Endothelial cell (in vitro differentiated cells): ENCODE measurements at regions not wholly inside any gene's neighbourhood (a gene's known extent, or its start where the extent isn't known, plus 50 kb on each side); places are given as distances from the start of the nearest gene placed in this dataset.

Source experiments
- DNase-seq: peaks from one replicate; pipeline ENCODE4 v3.0.0; 2021; ENCODE audit warnings: low spot score
- H3K27ac Mint-ChIP-seq: one replicate; pipeline ENCODE4 v1.8.0; 2021; ENCODE audit warnings: mixed read lengths, inconsistent platforms; ENCODE audit not compliant: unreplicated experiment
- H3K27me3 Mint-ChIP-seq: one replicate; pipeline ENCODE4 v1.8.0; 2021; ENCODE audit warnings: mild to moderate bottlenecking, moderate library complexity, mixed read lengths, inconsistent platforms; ENCODE audit not compliant: unreplicated experiment
- H3K36me3 Mint-ChIP-seq: one replicate; pipeline ENCODE4 v1.8.0; 2021; ENCODE audit warnings: mild to moderate bottlenecking, low read depth, mixed read lengths, inconsistent platforms; ENCODE audit not compliant: unreplicated experiment
- H3K4me1 Mint-ChIP-seq: one replicate; pipeline ENCODE4 v1.8.0; 2021; ENCODE audit warnings: mild to moderate bottlenecking, mixed read lengths, inconsistent platforms; ENCODE audit not compliant: unreplicated experiment
- H3K4me3 Mint-ChIP-seq: one replicate; pipeline ENCODE4 v1.8.0; 2021; ENCODE audit warnings: mild to moderate bottlenecking, mixed read lengths, inconsistent platforms; ENCODE audit not compliant: unreplicated experiment
- H3K9me3 Mint-ChIP-seq: one replicate; pipeline ENCODE4 v1.8.0; 2021; ENCODE audit warnings: mixed read lengths, inconsistent platforms; ENCODE audit not compliant: unreplicated experiment
- TF ChIP-seq, protein P1 (sequence below): fragments of 200-600 bp; sonication (generic); IDR thresholded peaks from one replicate; pipeline ENCODE4 v1.5.0; 2021; ENCODE audit warnings: antibody characterized with exemption; ENCODE audit not compliant: unreplicated experiment

DNA sequence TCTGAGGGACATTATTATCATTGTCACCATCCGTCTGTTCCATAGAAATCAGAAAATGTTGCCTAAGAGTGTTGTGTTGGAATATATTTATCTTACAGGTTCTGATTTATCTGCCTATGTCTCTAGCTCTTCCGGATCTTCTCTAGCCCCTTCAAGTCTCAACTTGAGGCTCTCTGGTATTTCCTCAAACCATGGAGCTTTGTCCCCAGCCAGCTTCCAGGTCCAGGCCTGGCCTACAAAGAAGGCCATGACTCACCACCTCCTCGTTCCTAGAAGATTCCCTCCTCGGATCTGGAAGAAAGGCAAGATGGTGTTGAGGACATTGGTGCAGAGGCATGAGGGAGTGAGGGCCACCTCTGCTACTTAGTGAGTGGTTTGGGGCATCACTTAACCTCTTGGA lies 122.1 kb upstream of the TRIB2 start:
- Mint-ChIP-seq H3K4me3 (no peak overlapping the region), H3K27ac (no peak overlapping the region), H3K36me3 (no peaks in the 10 kb centered on the region), H3K4me1 (peaks cover 11% of the 10 kb centered on the region), H3K9me3 (no peaks in the 10 kb centered on the region), H3K27me3 (peaks cover 5% of the 10 kb centered on the region)
- TF ChIP-seq, protein P1, sequence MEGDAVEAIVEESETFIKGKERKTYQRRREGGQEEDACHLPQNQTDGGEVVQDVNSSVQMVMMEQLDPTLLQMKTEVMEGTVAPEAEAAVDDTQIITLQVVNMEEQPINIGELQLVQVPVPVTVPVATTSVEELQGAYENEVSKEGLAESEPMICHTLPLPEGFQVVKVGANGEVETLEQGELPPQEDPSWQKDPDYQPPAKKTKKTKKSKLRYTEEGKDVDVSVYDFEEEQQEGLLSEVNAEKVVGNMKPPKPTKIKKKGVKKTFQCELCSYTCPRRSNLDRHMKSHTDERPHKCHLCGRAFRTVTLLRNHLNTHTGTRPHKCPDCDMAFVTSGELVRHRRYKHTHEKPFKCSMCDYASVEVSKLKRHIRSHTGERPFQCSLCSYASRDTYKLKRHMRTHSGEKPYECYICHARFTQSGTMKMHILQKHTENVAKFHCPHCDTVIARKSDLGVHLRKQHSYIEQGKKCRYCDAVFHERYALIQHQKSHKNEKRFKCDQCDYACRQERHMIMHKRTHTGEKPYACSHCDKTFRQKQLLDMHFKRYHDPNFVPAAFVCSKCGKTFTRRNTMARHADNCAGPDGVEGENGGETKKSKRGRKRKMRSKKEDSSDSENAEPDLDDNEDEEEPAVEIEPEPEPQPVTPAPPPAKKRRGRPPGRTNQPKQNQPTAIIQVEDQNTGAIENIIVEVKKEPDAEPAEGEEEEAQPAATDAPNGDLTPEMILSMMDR: no peak
- DNase-seq: no peak

DNA sequence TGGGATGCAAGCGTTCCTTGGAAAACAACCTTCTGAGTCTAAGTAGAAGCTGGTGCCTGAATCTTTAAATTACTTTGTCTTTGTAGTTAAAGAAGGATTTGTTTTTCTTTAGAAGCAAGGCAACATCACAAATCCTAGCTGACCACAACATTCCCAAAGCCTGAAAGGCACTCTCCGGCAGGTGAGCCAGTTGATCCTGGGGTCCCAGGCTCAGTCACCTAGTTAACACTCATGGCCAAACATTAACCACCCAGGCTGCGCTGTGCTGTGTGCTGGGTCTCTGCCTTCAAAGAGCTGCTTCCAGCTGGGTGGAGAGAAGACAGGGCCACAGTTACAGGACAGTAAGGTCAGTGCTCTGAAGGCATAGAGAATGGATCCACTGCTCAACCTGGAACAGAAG lies 120.0 kb upstream of the TRIB2 start:
- Mint-ChIP-seq H3K4me1 (peaks cover 11% of the 10 kb centered on the region), H3K36me3 (no peaks in the 10 kb centered on the region), H3K4me3 (no peak overlapping the region), H3K9me3 (no peaks in the 10 kb centered on the region), H3K27me3 (peaks cover 5% of the 10 kb centered on the region), H3K27ac (no peak overlapping the region)
- TF ChIP-seq, protein P1: no peak
- DNase-seq: no peak

DNA sequence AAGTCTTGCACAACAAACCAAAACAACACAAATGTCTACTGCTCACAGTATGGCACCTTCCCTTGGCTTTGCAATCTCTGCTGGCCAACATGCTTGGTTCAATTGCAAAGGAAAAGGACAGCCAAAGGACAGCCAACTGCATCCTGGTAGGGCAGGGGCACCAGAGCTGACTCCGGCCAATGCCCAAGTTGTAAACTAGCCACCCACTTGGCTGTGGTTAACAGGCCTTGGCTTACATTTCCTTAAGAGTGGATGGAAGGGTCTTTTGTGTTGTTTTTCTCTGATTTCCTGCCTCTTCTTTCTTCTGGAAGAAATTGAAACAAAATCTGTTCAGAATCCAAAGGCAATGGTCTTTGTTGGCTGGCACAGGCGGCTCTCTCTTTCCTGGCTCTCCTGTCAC lies 119.1 kb upstream of the TRIB2 start:
- DNase-seq: no peak
- Mint-ChIP-seq H3K36me3 (no peaks in the 10 kb centered on the region), H3K27ac (no peak overlapping the region), H3K9me3 (no peaks in the 10 kb centered on the region), H3K27me3 (peaks cover 5% of the 10 kb centered on the region), H3K4me3 (no peak overlapping the region), H3K4me1 (peaks cover 11% of the 10 kb centered on the region)
- TF ChIP-seq, protein P1: no peak

DNA sequence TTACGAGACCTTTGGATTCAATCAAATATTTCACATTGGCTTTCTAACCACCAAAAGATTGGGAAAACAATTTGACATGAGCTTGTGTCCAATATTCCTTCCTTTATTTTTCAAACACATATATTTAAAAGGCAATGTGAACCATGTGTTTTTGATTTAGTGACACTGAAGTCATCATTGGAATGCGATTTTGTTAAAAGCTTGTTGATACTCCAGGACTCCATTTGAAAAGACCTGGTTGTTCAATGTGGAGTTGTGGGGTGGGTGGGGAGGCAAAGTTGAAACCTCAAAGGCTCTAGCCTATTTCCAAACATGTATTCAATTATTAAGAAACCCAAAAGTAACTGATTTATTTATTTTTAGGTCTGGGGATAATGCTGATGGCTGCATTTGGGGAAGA lies 114.1 kb upstream of the TRIB2 start:
- Mint-ChIP-seq H3K4me1 (peaks cover 9% of the 10 kb centered on the region), H3K27ac (no peak overlapping the region), H3K9me3 (no peaks in the 10 kb centered on the region), H3K27me3 (peaks cover 4% of the 10 kb centered on the region), H3K36me3 (no peaks in the 10 kb centered on the region), H3K4me3 (no peak overlapping the region)
- TF ChIP-seq, protein P1: no peak
- no peak for DNase-seq

DNA sequence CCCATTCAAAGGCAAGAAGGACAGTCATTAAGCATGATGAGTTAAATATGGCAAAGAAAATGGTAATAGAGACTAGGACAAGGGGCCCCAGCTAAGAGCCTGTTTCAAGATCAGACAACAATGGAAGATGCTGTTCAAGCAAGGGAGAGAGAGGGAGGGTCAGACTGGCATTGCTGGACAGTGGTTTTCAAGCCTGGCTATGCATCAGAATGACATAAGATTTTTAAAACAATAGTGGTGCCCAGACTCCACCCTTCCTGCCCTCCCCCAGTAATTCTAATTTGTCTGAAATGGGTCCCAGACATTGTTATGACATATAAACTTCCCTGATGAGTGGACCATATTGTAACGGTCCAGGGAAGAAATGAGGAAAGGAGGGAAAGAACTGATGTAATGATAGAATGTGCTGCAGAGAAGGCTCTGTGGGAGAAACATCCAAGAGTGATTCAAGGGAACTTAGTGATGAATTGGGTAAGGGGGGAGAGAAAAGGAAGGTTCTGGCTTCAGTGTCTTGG lies 112.9 kb upstream of the TRIB2 start:
- Mint-ChIP-seq H3K4me1 (peaks cover 5% of the 10 kb centered on the region), H3K9me3 (no peaks in the 10 kb centered on the region), H3K27ac (no peak overlapping the region), H3K36me3 (no peaks in the 10 kb centered on the region), H3K4me3 (no peak overlapping the region), H3K27me3 (peaks cover 4% of the 10 kb centered on the region)
- DNase-seq: no peak
- TF ChIP-seq, protein P1: no peak
